B cell (primary cell): ENCODE measurements at regions not wholly inside any gene's neighbourhood (a gene's known extent, or its start where the extent isn't known, plus 50 kb on each side); places are given as distances from the start of the nearest gene placed in this dataset.

ENCODE experiments used
- EZH2 ChIP-seq: IDR thresholded peaks from 2 replicates; pipeline ENCODE4 v1.6.1; 2012; ENCODE audit warnings: borderline replicate concordance, low read depth, mild to moderate bottlenecking, moderate library complexity, low read length; ENCODE audit not compliant: insufficient read depth, poor library complexity, severe bottlenecking
- TF ChIP-seq, protein P1 (sequence below): fragments of 200-600 bp; IDR thresholded peaks from one replicate; pipeline ENCODE4 v1.8.0; 2022; ENCODE audit warnings: antibody characterized with exemption, mild to moderate bottlenecking

DNA sequence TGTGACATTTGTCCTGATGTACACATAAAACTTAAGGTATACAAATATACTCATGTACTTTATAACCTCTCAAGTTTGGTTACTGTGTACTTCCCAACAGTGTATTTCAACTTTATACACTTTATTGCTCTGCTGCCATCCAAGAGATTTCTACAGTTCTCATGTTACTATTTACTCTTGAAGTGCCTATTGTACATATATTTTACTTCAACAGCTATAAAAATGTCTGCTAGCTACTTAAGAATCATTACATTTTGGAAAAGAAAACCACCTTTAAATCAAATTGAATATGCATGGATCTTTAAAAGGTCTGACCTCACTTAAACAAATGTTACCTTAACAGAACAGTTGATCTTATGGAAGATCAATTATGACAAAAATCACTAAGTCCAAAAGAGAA is 1056.4 kb downstream of the ADGRL3 start:
- TF ChIP-seq, protein P1, sequence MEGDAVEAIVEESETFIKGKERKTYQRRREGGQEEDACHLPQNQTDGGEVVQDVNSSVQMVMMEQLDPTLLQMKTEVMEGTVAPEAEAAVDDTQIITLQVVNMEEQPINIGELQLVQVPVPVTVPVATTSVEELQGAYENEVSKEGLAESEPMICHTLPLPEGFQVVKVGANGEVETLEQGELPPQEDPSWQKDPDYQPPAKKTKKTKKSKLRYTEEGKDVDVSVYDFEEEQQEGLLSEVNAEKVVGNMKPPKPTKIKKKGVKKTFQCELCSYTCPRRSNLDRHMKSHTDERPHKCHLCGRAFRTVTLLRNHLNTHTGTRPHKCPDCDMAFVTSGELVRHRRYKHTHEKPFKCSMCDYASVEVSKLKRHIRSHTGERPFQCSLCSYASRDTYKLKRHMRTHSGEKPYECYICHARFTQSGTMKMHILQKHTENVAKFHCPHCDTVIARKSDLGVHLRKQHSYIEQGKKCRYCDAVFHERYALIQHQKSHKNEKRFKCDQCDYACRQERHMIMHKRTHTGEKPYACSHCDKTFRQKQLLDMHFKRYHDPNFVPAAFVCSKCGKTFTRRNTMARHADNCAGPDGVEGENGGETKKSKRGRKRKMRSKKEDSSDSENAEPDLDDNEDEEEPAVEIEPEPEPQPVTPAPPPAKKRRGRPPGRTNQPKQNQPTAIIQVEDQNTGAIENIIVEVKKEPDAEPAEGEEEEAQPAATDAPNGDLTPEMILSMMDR, result no peak
- TF ChIP-seq EZH2, result no peak
